ENCODE measurements at regions not wholly inside any gene's neighbourhood (a gene's known extent, or its start where the extent isn't known, plus 50 kb on each side); places are given as distances from the start of the nearest gene placed in this dataset.

- no peak for TF ChIP-seq EZH2 (IDR thresholded peaks at IDR 0.05)
- TF ChIP-seq POLR2AphosphoS5 (IDR thresholded peaks at IDR 0.05; ENCODE audit: borderline replicate concordance, low read depth, low read length), result no peak
Observed at GRCh38 chr13:62113179-62113578, 697.5 kb upstream of the PCDH20 start.
